K562 (cell line): ENCODE measurements at regions not wholly inside any gene's neighbourhood (a gene's known extent, or its start where the extent isn't known, plus 50 kb on each side); places are given as distances from the start of the nearest gene placed in this dataset.
A peak's percentile ranks its signal among the peaks of the same experiment; 100 is the strongest.

Experiments used
- ATAC-seq: fragments of 200-7000 bp; cut with Tn5 transposase; 3 replicates; pipeline ENCODE4 v1.9.1; 2020; ENCODE audit warnings: moderate library complexity
- BruUV-seq: library from RNA; stranded (reverse); fragments of 400-500 nt; replicated peaks from 2 replicates; lab custom pipeline; 2021; lab: Mats Ljungman, UMichigan
- CTCF ChIA-PET: fragments of 300-600 bp; formaldehyde crosslinking; extraction: SDS; loops from one replicate; lab custom pipeline; 2021; ENCODE audit warnings: low intra/inter-chr PET ratio; lab: Yijun Ruan, JAX
- POLR2A ChIA-PET: fragments of 300-600, 350-650 bp; sonication (Branson Sonifier 250); formaldehyde crosslinking; extraction: SDS; loops from one replicate; lab custom pipeline; 2021; ENCODE audit warnings: antibody characterized with exemption, inconsistent platforms; lab: Yijun Ruan, JAX
- DNase-seq, 4 experiments: peaks; one replicate each; pipeline versions ENCODE4 v3.0.0 to v3.0.0-alpha.2; 2011 to 2018; ENCODE audit warnings: low spot score in 3 of 4, mixed read lengths in 3 of 4; ENCODE audit errors: extremely low read depth in 1 of 4
- FAIRE-seq: peaks from 2 replicates; lab custom pipeline; 2011; peaks lifted over from hg19 to GRCh38; lab: Jason Lieb, UNC
- H2AFZ ChIP-seq: 2 replicates; pipeline ENCODE4 v1.6.0; 2011; ENCODE audit warnings: low read depth, low read length, control low read depth, inconsistent platforms
- H3K27ac ChIP-seq: fragments of 200-600 bp; 3 replicates; pipeline ENCODE4 v1.8.0; 2011; ENCODE audit warnings: low read depth, mild to moderate bottlenecking, control low read depth, inconsistent platforms, low read length, moderate library complexity, mixed read lengths; ENCODE audit errors: extremely low read depth
- H3K27me3 ChIP-seq, 2 experiments: fragments of 300-600 bp in 1 of 2; 2 replicates in 1 of 2; 3 replicates in 1 of 2; pipeline versions ENCODE4 v1.6.0 to v1.8.0; 2011; ENCODE audit warnings: inconsistent platforms in 2 of 2, low read length in 2 of 2, mild to moderate bottlenecking in 1 of 2, mixed read lengths in 1 of 2, moderate library complexity in 1 of 2; ENCODE audit not compliant: control insufficient read depth in 2 of 2, insufficient read depth in 2 of 2
- H3K36me3 ChIP-seq: fragments of 300-600 bp; 3 replicates; pipeline ENCODE4 v1.8.0; 2011; ENCODE audit warnings: mild to moderate bottlenecking, low read length, inconsistent platforms; ENCODE audit not compliant: control insufficient read depth, insufficient read depth
- H3K4me1 ChIP-seq, 2 experiments: fragments of 200-600 bp in 1 of 2; replicated peaks in 1 of 2; 2 replicates in 1 of 2; 3 replicates in 1 of 2; pipeline versions ENCODE4 v1.5.1 to v1.8.0; 2011; ENCODE audit warnings: inconsistent platforms in 2 of 2, low read length in 2 of 2, mild to moderate bottlenecking in 1 of 2, mixed read lengths in 1 of 2, moderate library complexity in 1 of 2; ENCODE audit not compliant: control insufficient read depth in 2 of 2, insufficient read depth in 2 of 2
- H3K4me2 ChIP-seq: 2 replicates; pipeline ENCODE4 v1.6.1; 2011; ENCODE audit warnings: low read length, control low read depth, inconsistent platforms, mixed read lengths; ENCODE audit not compliant: insufficient read depth
- H3K4me3 ChIP-seq: fragments of 200-600 bp; sonication (generic), shearing (Covaris generic); 2 replicates; pipeline ENCODE4 v1.5.1; 2016; ENCODE audit warnings: control low read depth, inconsistent platforms
- H3K79me2 ChIP-seq: fragments of 200-600 bp; 3 replicates; pipeline ENCODE4 v1.8.0; 2011; ENCODE audit warnings: low read length, inconsistent platforms; ENCODE audit not compliant: control insufficient read depth, insufficient read depth
- H3K9ac ChIP-seq, 2 experiments: 2 replicates each; pipeline versions ENCODE4 v1.6.0 to v1.6.1; 2011; ENCODE audit warnings: low read depth in 2 of 2, low read length in 2 of 2, control low read depth in 1 of 2, inconsistent platforms in 1 of 2, mild to moderate bottlenecking in 1 of 2, mixed read lengths in 1 of 2; ENCODE audit not compliant: insufficient read depth in 1 of 2
- H3K9me1 ChIP-seq: one replicate; pipeline ENCODE4 v1.6.0; 2011; ENCODE audit warnings: inconsistent platforms, mild to moderate bottlenecking, low read length, moderate library complexity; ENCODE audit not compliant: control insufficient read depth, insufficient read depth
- H3K9me3 ChIP-seq: replicated peaks from 2 replicates; pipeline ENCODE4 v1.5.1; 2011; ENCODE audit warnings: low read depth, low read length, inconsistent platforms; ENCODE audit not compliant: control insufficient read depth, insufficient read depth
- H4K20me1 ChIP-seq: replicated peaks from 2 replicates; pipeline ENCODE4 v1.6.1; 2011; ENCODE audit warnings: low read length, inconsistent platforms, mixed read lengths; ENCODE audit not compliant: control insufficient read depth, insufficient read depth
- ARNT ChIP-seq, 2 experiments: fragments of 450-650 bp; IDR thresholded peaks; 2 replicates each; pipeline ENCODE4 v1.6.1; 2016; ENCODE audit warnings: mild to moderate bottlenecking in 1 of 2
- ATF3 ChIP-seq, 2 experiments: fragments of 450-650 bp in 1 of 2; sonication (generic) in 1 of 2; formaldehyde crosslinking in 1 of 2; IDR thresholded peaks in 1 of 2; conservative IDR thresholded peaks in 1 of 2; 2 replicates each; pipeline versions ENCODE4 v1.6.1 to v1.8.1; 2016 to 2023; ENCODE audit warnings: mild to moderate bottlenecking in 2 of 2, moderate library complexity in 2 of 2, inconsistent platforms in 1 of 2, missing genetic modification reagents in 1 of 2
- DNMT1 ChIP-seq: fragments of 450-650 bp; IDR thresholded peaks from 2 replicates; pipeline ENCODE4 v1.6.1; 2016; ENCODE audit warnings: antibody characterized with exemption, mild to moderate bottlenecking
- E2F1 ChIP-seq: sonication (generic); formaldehyde crosslinking; IDR thresholded peaks from 2 replicates; pipeline ENCODE4 v1.8.1; 2023; ENCODE audit warnings: mild to moderate bottlenecking, missing genetic modification reagents, moderate library complexity
- E2F6 ChIP-seq, 2 experiments: IDR thresholded peaks; 2 replicates each; pipeline ENCODE4 v1.6.1; 2011; ENCODE audit warnings: borderline replicate concordance in 1 of 2, control low read depth in 1 of 2, low read depth in 1 of 2, low read length in 1 of 2, mild to moderate bottlenecking in 1 of 2, mixed read lengths in 1 of 2, moderate library complexity in 1 of 2; ENCODE audit not compliant: insufficient read depth in 1 of 2, insufficient read length in 1 of 2, poor library complexity in 1 of 2, severe bottlenecking in 1 of 2; ENCODE audit errors: extremely low read depth in 1 of 2
- MTA3 ChIP-seq: fragments of 450-650 bp; formaldehyde crosslinking; IDR thresholded peaks from 2 replicates; pipeline ENCODE4 v1.6.1; 2017; ENCODE audit warnings: mild to moderate bottlenecking, borderline replicate concordance
- PCBP1 ChIP-seq: fragments of 200-400 bp; formaldehyde crosslinking; IDR thresholded peaks from 2 replicates; pipeline ENCODE4 v1.6.1; 2018; ENCODE audit warnings: mild to moderate bottlenecking, low read depth, low read length; ENCODE audit not compliant: poor library complexity, severe bottlenecking
- POLR2AphosphoS2 ChIP-seq: IDR thresholded peaks from 2 replicates; pipeline ENCODE4 v1.6.1; 2012; ENCODE audit warnings: low read length, improper control_type of control experiment
- RAD51 ChIP-seq: fragments of 450-650 bp; IDR thresholded peaks from 2 replicates; pipeline ENCODE4 v1.7.1; 2016; ENCODE audit warnings: low read depth, mild to moderate bottlenecking, borderline replicate concordance
- RCOR1 ChIP-seq, 2 experiments: IDR thresholded peaks; 2 replicates each; pipeline ENCODE4 v1.6.1; 2012; ENCODE audit warnings: low read depth in 2 of 2, low read length in 2 of 2, borderline replicate concordance in 1 of 2, improper control_type of control experiment in 1 of 2
- SFPQ ChIP-seq: fragments of 200-400 bp; formaldehyde crosslinking; IDR thresholded peaks from 2 replicates; pipeline ENCODE4 v1.6.1; 2017; ENCODE audit warnings: mild to moderate bottlenecking, low read depth, low read length, moderate library complexity
- ZNF121 ChIP-seq: sonication (generic); formaldehyde crosslinking; conservative IDR thresholded peaks from 2 replicates; pipeline ENCODE4 v1.8.0; 2022; ENCODE audit warnings: missing genetic modification reagents
- ZNF146 ChIP-seq: IDR thresholded peaks from one replicate; pipeline ENCODE4 v1.6.1; 2018; ENCODE audit warnings: missing compliant biosample characterization; ENCODE audit not compliant: unreplicated experiment
- ZNF253 ChIP-seq: fragments of 250-450 bp; sonication (Bioruptor Pico); conservative IDR thresholded peaks from 2 replicates; pipeline ENCODE4 v1.6.1; 2021; ENCODE audit warnings: mild to moderate bottlenecking
- ZNF644 ChIP-seq: fragments of 200-800 bp; sonication (Bioruptor generic); IDR thresholded peaks from 2 replicates; pipeline ENCODE4 v1.6.1; 2016; ENCODE audit warnings: low read depth, missing genetic modification characterization, missing compliant biosample characterization
- ZZZ3 ChIP-seq: fragments of 450-650 bp; IDR thresholded peaks from 2 replicates; pipeline ENCODE4 v1.6.1; 2016; ENCODE audit warnings: antibody characterized with exemption, mild to moderate bottlenecking, moderate library complexity
- WGBS: fragments of 100-300 bp; shearing (Covaris generic); methylation state at CpG from one replicate; pipeline ENCODE4 v1.1.6; 2016; ENCODE audit warnings: low coverage, mixed read lengths; ENCODE audit not compliant: insufficient coverage; ENCODE audit errors: missing lambda C conversion rate; 5-methylcytosine and 5-hydroxymethylcytosine counted together
- in situ Hi-C: fragments of 300-500 bp; cut with MboI; formaldehyde crosslinking; loops from 4 replicates; pipeline ENCODE4 v1.15.0; 2018; ENCODE audit warnings: inconsistent platforms, mixed read lengths
- intact Hi-C: fragments of 100-400 bp; cut with micrococcal nuclease; formaldehyde crosslinking; loops from 2 replicates; pipeline ENCODE4 v1.14.2; 2022

GRCh38 chr12:93043192-93043876, 114.2 kb upstream of the EEA1 start:
- peak overlapping the region; percentile 28; the same call in 1 of the 2 replicates for H3K4me2 ChIP-seq
- CTCF ChIA-PET: no interaction called here
- no peak overlapping the region for H3K4me3 ChIP-seq
- BruUV-seq: no TSS peak
- in situ Hi-C loops (no loop called here), intact Hi-C loops (no loop called here)
- no peaks in the 10 kb centered on the region for H3K9me1 ChIP-seq
- no peaks in the 10 kb centered on the region for H3K36me3 ChIP-seq
- H4K20me1 ChIP-seq: no peaks in the 10 kb centered on the region
- H3K27ac ChIP-seq: peak overlapping the region; percentile 40; the same call in 1 of the 3 replicates
- POLR2A ChIA-PET: interaction anchor here (0.6 to 2.3 kb wide), 4 partner anchors 9 to 465 kb away, joined by 3 to 6 read pairs (median 4); no protein-coding TSS in a partner anchor
- no peaks in the 10 kb centered on the region for H3K9me3 ChIP-seq
- peak overlapping the region in 1 of 2 experiments; percentile 10; a peak in 1 of 4 replicates for H3K9ac ChIP-seq
- DNase-seq (peak in 2 of 4 experiments; percentile 35 to 40), ATAC-seq (peak; percentile 80), FAIRE-seq (no peak)
- peak overlapping the region; percentile 64 for H2AFZ ChIP-seq
- H3K79me2 ChIP-seq: no peaks in the 10 kb centered on the region
- WGBS: 10% methylated on average over 3 of the region's 3 CpGs
- H3K4me1 ChIP-seq: peaks cover 0 to 19% of the 10 kb centered on the region in 2 experiments; a peak in 4 of 5 replicates
- no peaks in the 10 kb centered on the region for H3K27me3 ChIP-seq
- TF ChIP-seq E2F1 (CRISPR knock-in tag) (no peak), POLR2AphosphoS2 (no peak), RCOR1 (IDR thresholded peaks at IDR 0.05; ENCODE audit: borderline replicate concordance in 1 of 2, low read depth in 2 of 2, low read length in 2 of 2) (no peak), ZNF644 (no peak), RAD51 (no peak), MTA3 (no peak), ZNF146 (no peak), SFPQ (no peak), ZZZ3 (no peak), DNMT1 (no peak), E2F6 (IDR thresholded peaks at IDR 0.05; ENCODE audit: borderline replicate concordance in 1 of 2, extremely low read depth in 1 of 2, insufficient read depth in 1 of 2, insufficient read length in 1 of 2, low read depth in 1 of 2, low read length in 1 of 2, poor library complexity in 1 of 2, severe bottlenecking in 1 of 2) (peak in 1 of 2 experiments; percentile 17), PCBP1 (peak; percentile 69), ZNF253 (CRISPR knock-in tag) (no peak), ATF3 (IDR thresholded peaks at IDR 0.05) (0 out of 2 replicates have a peak, but pooled peaks have one; percentile 6), ATF3 (CRISPR knock-in tag; conservative IDR thresholded peaks at IDR 0.05) (no peak), ARNT (IDR thresholded peaks at IDR 0.05) (no peak), ZNF121 (peak; percentile 73)
